Endothelial cell of umbilical vein (primary cell): ENCODE measurements at regions not wholly inside any gene's neighbourhood (a gene's known extent, or its start where the extent isn't known, plus 50 kb on each side); places are given as distances from the start of the nearest gene placed in this dataset.

Source experiments
- POLR2A ChIP-seq: IDR thresholded peaks from 2 replicates; pipeline ENCODE4 v1.6.1; 2012; ENCODE audit warnings: low read depth, mild to moderate bottlenecking, control low read depth, low read length
- POLR2AphosphoS5 ChIP-seq: IDR thresholded peaks from 2 replicates; pipeline ENCODE4 v1.6.1; 2012; ENCODE audit warnings: low read depth, mild to moderate bottlenecking, control low read depth, low read length, moderate library complexity; ENCODE audit not compliant: insufficient read depth
- TF ChIP-seq, protein P1 (sequence below), 2 donors: IDR thresholded peaks; 1 replicate in 1 of 2; 2 replicates in 1 of 2; pipeline ENCODE4 v1.5.1; 2011; ENCODE audit warnings: low read length in 2 of 2, mild to moderate bottlenecking in 2 of 2, moderate library complexity in 2 of 2, control low read depth in 1 of 2, inconsistent platforms in 1 of 2, low read depth in 1 of 2; ENCODE audit not compliant: insufficient read depth in 1 of 2; ENCODE audit errors: extremely low read depth in 1 of 2
- TF ChIP-seq, protein P2 (sequence below): IDR thresholded peaks from 2 replicates; pipeline ENCODE4 v1.6.1; 2011; ENCODE audit not compliant: insufficient read depth, insufficient read length

DNA sequence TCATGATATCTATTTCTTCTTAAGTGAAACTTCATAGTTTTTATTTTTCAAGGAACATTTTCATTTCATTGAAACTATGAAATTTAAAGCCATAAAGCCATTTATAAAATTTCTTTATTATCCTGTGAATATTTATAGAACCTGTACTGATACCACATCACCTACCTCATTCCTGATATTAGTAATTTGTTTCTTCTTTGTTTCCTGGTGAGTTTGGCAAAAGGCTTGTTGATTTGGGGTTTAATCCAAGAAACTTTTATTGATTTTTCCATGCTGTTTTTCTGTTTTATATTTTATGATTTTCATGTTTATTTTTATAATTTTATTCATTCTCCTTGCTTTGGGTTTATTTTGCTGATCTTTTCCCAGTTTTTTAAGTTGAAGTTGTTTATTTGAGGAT lies 669.4 kb downstream of the NXPH1 start:
- TF ChIP-seq, protein P1, sequence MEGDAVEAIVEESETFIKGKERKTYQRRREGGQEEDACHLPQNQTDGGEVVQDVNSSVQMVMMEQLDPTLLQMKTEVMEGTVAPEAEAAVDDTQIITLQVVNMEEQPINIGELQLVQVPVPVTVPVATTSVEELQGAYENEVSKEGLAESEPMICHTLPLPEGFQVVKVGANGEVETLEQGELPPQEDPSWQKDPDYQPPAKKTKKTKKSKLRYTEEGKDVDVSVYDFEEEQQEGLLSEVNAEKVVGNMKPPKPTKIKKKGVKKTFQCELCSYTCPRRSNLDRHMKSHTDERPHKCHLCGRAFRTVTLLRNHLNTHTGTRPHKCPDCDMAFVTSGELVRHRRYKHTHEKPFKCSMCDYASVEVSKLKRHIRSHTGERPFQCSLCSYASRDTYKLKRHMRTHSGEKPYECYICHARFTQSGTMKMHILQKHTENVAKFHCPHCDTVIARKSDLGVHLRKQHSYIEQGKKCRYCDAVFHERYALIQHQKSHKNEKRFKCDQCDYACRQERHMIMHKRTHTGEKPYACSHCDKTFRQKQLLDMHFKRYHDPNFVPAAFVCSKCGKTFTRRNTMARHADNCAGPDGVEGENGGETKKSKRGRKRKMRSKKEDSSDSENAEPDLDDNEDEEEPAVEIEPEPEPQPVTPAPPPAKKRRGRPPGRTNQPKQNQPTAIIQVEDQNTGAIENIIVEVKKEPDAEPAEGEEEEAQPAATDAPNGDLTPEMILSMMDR (IDR thresholded peaks at IDR 0.05; ENCODE audit: extremely low read depth in 1 of 2, insufficient read depth in 1 of 2, low read depth in 1 of 2, low read length in 2 of 2), result no peak
- TF ChIP-seq POLR2A, result no peak
- TF ChIP-seq, protein P2, sequence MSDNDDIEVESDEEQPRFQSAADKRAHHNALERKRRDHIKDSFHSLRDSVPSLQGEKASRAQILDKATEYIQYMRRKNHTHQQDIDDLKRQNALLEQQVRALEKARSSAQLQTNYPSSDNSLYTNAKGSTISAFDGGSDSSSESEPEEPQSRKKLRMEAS, result no peak
- no peak for TF ChIP-seq POLR2AphosphoS5
